Ishikawa (cell line): ENCODE measurements at regions not wholly inside any gene's neighbourhood (a gene's known extent, or its start where the extent isn't known, plus 50 kb on each side); places are given as distances from the start of the nearest gene placed in this dataset.

Source experiments
- CEBPB ChIP-seq: IDR thresholded peaks from 2 replicates; pipeline ENCODE4 v1.6.1; 2012
- CREB1 ChIP-seq: IDR thresholded peaks from 2 replicates; pipeline ENCODE4 v1.6.1; 2012; ENCODE audit warnings: low read depth
- EGR1 ChIP-seq: IDR thresholded peaks from 2 replicates; pipeline ENCODE4 v1.6.1; 2012
- EP300 ChIP-seq: IDR thresholded peaks from 2 replicates; pipeline ENCODE4 v1.6.1; 2012; ENCODE audit warnings: borderline replicate concordance
- FOXM1 ChIP-seq: IDR thresholded peaks from 2 replicates; pipeline ENCODE4 v1.6.1; 2012; ENCODE audit warnings: low read depth, borderline replicate concordance
- MAX ChIP-seq: IDR thresholded peaks from 2 replicates; pipeline ENCODE4 v1.6.1; 2012
- NFIC ChIP-seq: IDR thresholded peaks from 2 replicates; pipeline ENCODE4 v1.6.1; 2012
- RAD21 ChIP-seq: IDR thresholded peaks from 2 replicates; pipeline ENCODE4 v1.6.1; 2012; ENCODE audit warnings: low read depth
- REST ChIP-seq: IDR thresholded peaks from 2 replicates; pipeline ENCODE4 v1.6.1; 2012; ENCODE audit warnings: low read depth, mild to moderate bottlenecking
- TAF1 ChIP-seq: IDR thresholded peaks from 2 replicates; pipeline ENCODE4 v1.6.1; 2012; ENCODE audit warnings: low read depth, mild to moderate bottlenecking
- TCF12 ChIP-seq: IDR thresholded peaks from 2 replicates; pipeline ENCODE4 v1.6.1; 2012; ENCODE audit warnings: low read depth
- TEAD4 ChIP-seq: IDR thresholded peaks from 2 replicates; pipeline ENCODE4 v1.6.1; 2012
- USF1 ChIP-seq: IDR thresholded peaks from 2 replicates; pipeline ENCODE4 v1.6.1; 2012
- YY1 ChIP-seq: IDR thresholded peaks from 2 replicates; pipeline ENCODE4 v1.6.1; 2012; ENCODE audit warnings: low read depth
- ZBTB7A ChIP-seq: IDR thresholded peaks from 2 replicates; pipeline ENCODE4 v1.6.1; 2012; ENCODE audit warnings: low read depth

GRCh38 chr4:147194604-147195003 lies 248.9 kb upstream of the TTC29 start:
- no peak for TF ChIP-seq TCF12
- no peak for TF ChIP-seq YY1
- no peak for TF ChIP-seq FOXM1
- TF ChIP-seq EP300: no peak
- no peak for TF ChIP-seq TAF1
- TF ChIP-seq CREB1: no peak

- TF ChIP-seq TEAD4 (no peak), CREB1 (no peak), TAF1 (no peak), USF1 (no peak), RAD21 (no peak), EP300 (no peak), YY1 (no peak), TCF12 (no peak), EGR1 (no peak), REST (no peak), FOXM1 (no peak), CEBPB (no peak), NFIC (no peak), ZBTB7A (no peak), MAX (no peak)
Measured at GRCh38 chr4:147195386-147195785, 249.7 kb upstream of the TTC29 start.

GRCh38 chr4:147198411-147199051 lies 252.9 kb upstream of the TTC29 start:
- peak; percentile 74 for TF ChIP-seq TEAD4
- no peak for TF ChIP-seq NFIC

GRCh38 chr4:147201016-147201415 lies 255.4 kb upstream of the TTC29 start:
- no peak for TF ChIP-seq RAD21
- no peak for TF ChIP-seq USF1
- TF ChIP-seq CEBPB: no peak
- no peak for TF ChIP-seq TAF1
- TF ChIP-seq YY1: no peak
- no peak for TF ChIP-seq NFIC
- TF ChIP-seq CREB1: no peak
- TF ChIP-seq REST: no peak
- no peak for TF ChIP-seq EGR1
- no peak for TF ChIP-seq EP300
- no peak for TF ChIP-seq ZBTB7A
- no peak for TF ChIP-seq MAX
- no peak for TF ChIP-seq TCF12
- no peak for TF ChIP-seq TEAD4

- TF ChIP-seq USF1: no peak
Measured at GRCh38 chr4:147206807-147207206, 261.1 kb upstream of the TTC29 start.

- TF ChIP-seq EP300 (no peak), CREB1 (no peak), RAD21 (no peak), REST (no peak), CEBPB (no peak), USF1 (no peak), TAF1 (no peak), YY1 (no peak), FOXM1 (no peak), NFIC (no peak), ZBTB7A (no peak), TCF12 (no peak), MAX (no peak), EGR1 (no peak), TEAD4 (no peak)
Measured at GRCh38 chr4:147207911-147208310, 262.2 kb upstream of the TTC29 start.
